ENCODE measurements at regions not wholly inside any gene's neighbourhood (a gene's known extent, or its start where the extent isn't known, plus 50 kb on each side); places are given as distances from the start of the nearest gene placed in this dataset.

DNA sequence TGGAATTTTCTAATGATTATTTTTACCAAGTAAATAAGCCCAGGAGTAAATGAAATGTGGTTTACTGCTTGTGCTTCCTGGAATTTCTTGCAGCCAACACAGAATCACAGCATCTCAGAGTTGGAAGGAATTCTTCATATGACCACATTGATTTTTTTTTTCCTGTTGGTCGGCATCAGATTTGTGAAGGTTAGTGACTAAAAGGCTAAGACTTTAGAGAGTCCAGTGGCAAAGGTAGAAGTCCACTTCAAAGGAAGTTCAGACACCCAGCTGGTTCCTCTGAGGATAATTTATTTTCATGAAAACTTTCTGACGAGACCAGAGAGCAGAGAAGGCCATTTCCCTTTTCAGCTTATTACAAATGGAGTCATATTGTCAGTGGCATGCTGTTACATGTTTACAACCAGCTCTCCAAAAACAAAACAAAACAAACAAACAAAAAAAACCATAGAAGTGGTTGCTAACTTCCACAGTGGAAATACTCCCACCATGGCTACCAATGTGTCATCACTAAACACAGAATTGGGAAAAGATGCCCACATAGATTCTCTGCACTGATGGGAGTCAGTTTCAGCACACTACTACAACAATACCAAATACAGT lies 77.2 kb upstream of the CDC42BPA start:
- no peaks in the 10 kb centered on the region for H3K27me3 ChIP-seq (ENCODE audit: insufficient read depth, low read length, poor library complexity, severe bottlenecking)
- no peak overlapping the region for H3K4me2 ChIP-seq (ENCODE audit: low read depth, low read length, poor library complexity, severe bottlenecking)
- H3F3A ChIP-seq (ENCODE audit: low read depth) = no peaks in the 10 kb centered on the region
- TF ChIP-seq EZH2phosphoT487 (IDR thresholded peaks at IDR 0.05; ENCODE audit: borderline replicate concordance) = no peak
- TF ChIP-seq, protein P1, sequence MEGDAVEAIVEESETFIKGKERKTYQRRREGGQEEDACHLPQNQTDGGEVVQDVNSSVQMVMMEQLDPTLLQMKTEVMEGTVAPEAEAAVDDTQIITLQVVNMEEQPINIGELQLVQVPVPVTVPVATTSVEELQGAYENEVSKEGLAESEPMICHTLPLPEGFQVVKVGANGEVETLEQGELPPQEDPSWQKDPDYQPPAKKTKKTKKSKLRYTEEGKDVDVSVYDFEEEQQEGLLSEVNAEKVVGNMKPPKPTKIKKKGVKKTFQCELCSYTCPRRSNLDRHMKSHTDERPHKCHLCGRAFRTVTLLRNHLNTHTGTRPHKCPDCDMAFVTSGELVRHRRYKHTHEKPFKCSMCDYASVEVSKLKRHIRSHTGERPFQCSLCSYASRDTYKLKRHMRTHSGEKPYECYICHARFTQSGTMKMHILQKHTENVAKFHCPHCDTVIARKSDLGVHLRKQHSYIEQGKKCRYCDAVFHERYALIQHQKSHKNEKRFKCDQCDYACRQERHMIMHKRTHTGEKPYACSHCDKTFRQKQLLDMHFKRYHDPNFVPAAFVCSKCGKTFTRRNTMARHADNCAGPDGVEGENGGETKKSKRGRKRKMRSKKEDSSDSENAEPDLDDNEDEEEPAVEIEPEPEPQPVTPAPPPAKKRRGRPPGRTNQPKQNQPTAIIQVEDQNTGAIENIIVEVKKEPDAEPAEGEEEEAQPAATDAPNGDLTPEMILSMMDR (conservative IDR thresholded peaks at IDR 0.05; ENCODE audit: low read length) = no peak
- H4K20me1 ChIP-seq (ENCODE audit: insufficient read depth, low read length, poor library complexity, severe bottlenecking) = no peaks in the 10 kb centered on the region
- H3K4me3 ChIP-seq (ENCODE audit: low read length, poor library complexity, severe bottlenecking) = no peak overlapping the region
- no peaks in the 10 kb centered on the region for H3K9me3 ChIP-seq (ENCODE audit: insufficient read depth, low read depth, low read length)
- H2AFZ ChIP-seq (ENCODE audit: low read length) = no peak overlapping the region
- no peaks in the 10 kb centered on the region for H3K36me3 ChIP-seq (ENCODE audit: insufficient read depth, low read length)
- no peaks in the 10 kb centered on the region for H3K79me2 ChIP-seq (ENCODE audit: insufficient read depth, low read length)
- no peak overlapping the region for H3K9ac ChIP-seq (ENCODE audit: low read depth, low read length, poor library complexity, severe bottlenecking)
- H3K9me2 ChIP-seq (replicated peaks; ENCODE audit: low read depth, low read length) = no peaks in the 10 kb centered on the region
- no peaks in the 10 kb centered on the region for H3K4me1 ChIP-seq (ENCODE audit: insufficient read depth, low read length, poor library complexity, severe bottlenecking)

DNA sequence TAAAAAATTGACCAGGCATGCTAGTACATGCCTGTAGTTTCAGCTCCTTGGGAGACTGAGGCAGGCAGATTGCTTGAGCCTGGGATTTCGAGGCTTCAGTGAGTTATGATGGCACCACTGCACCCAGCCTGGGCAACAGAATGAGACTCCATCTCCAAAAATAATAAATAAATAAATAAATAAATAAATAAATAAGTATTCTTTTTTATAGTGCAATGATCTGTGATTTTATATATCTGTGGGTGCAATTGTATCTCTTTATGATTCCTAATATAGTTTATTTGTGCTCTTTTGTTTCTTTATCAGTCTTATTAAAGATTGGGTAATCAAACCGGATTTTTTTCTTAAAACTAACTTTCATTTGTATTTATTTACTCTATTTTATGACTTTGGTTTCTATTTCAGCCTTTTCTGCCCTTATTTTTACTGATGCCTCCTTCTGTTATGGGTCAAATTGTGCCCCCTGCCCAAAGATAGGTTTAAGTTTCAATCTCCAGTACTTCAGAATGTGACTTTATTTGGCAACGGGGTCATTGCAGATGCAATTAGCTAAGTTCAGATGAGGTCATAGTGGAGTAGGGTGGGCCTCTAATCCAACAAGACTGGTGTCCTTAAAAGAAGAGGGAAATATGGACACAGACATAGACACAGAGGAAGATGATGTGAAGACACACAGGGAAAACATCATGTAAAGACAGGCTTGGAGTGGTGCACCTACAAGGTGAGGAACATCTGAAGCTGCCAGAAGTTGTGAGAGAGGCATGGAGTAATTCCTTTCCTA lies 74.9 kb upstream of the CDC42BPA start:
- Histone ChIP-seq H3K9ac (ENCODE audit: low read depth, low read length, poor library complexity, severe bottlenecking) (no peak overlapping the region), H3K4me1 (ENCODE audit: insufficient read depth, low read length, poor library complexity, severe bottlenecking) (no peaks in the 10 kb centered on the region), H2AFZ (ENCODE audit: low read length) (no peak overlapping the region)

GRCh38 chr1:227391879-227392278 lies 73.6 kb upstream of the CDC42BPA start:
- no peaks in the 10 kb centered on the region for H3F3A ChIP-seq (ENCODE audit: low read depth)
- no peaks in the 10 kb centered on the region for H4K20me1 ChIP-seq (ENCODE audit: insufficient read depth, low read length, poor library complexity, severe bottlenecking)
- H3K79me2 ChIP-seq (ENCODE audit: insufficient read depth, low read length) = no peaks in the 10 kb centered on the region
- H3K9me2 ChIP-seq (replicated peaks; ENCODE audit: low read depth, low read length) = no peaks in the 10 kb centered on the region
- no peak overlapping the region for H3K4me2 ChIP-seq (ENCODE audit: low read depth, low read length, poor library complexity, severe bottlenecking)
- H3K4me3 ChIP-seq (ENCODE audit: low read length, poor library complexity, severe bottlenecking) = no peak overlapping the region
- no peaks in the 10 kb centered on the region for H3K36me3 ChIP-seq (ENCODE audit: insufficient read depth, low read length)
- no peak overlapping the region for H2AFZ ChIP-seq (ENCODE audit: low read length)
- no peaks in the 10 kb centered on the region for H3K9me3 ChIP-seq (ENCODE audit: insufficient read depth, low read depth, low read length)
- H3K27me3 ChIP-seq (ENCODE audit: insufficient read depth, low read length, poor library complexity, severe bottlenecking) = no peaks in the 10 kb centered on the region
- no peaks in the 10 kb centered on the region for H3K4me1 ChIP-seq (ENCODE audit: insufficient read depth, low read length, poor library complexity, severe bottlenecking)
- no peak for TF ChIP-seq EZH2phosphoT487 (IDR thresholded peaks at IDR 0.05; ENCODE audit: borderline replicate concordance)
- TF ChIP-seq, protein P1 (conservative IDR thresholded peaks at IDR 0.05; ENCODE audit: low read length) = no peak
- H3K9ac ChIP-seq (ENCODE audit: low read depth, low read length, poor library complexity, severe bottlenecking) = no peak overlapping the region

More for the DNA sequence above, 74.9 kb upstream of the CDC42BPA start:
- Histone ChIP-seq H3K9me3 (ENCODE audit: insufficient read depth, low read depth, low read length) (no peaks in the 10 kb centered on the region), H3K27me3 (ENCODE audit: insufficient read depth, low read length, poor library complexity, severe bottlenecking) (no peaks in the 10 kb centered on the region), H3K36me3 (ENCODE audit: insufficient read depth, low read length) (no peaks in the 10 kb centered on the region), H4K20me1 (ENCODE audit: insufficient read depth, low read length, poor library complexity, severe bottlenecking) (no peaks in the 10 kb centered on the region), H3K4me3 (ENCODE audit: low read length, poor library complexity, severe bottlenecking) (no peak overlapping the region), H3F3A (ENCODE audit: low read depth) (no peaks in the 10 kb centered on the region), H3K79me2 (ENCODE audit: insufficient read depth, low read length) (no peaks in the 10 kb centered on the region), H3K9me2 (replicated peaks; ENCODE audit: low read depth, low read length) (no peaks in the 10 kb centered on the region), H3K4me2 (ENCODE audit: low read depth, low read length, poor library complexity, severe bottlenecking) (no peak overlapping the region)
- TF ChIP-seq EZH2phosphoT487 (IDR thresholded peaks at IDR 0.05; ENCODE audit: borderline replicate concordance) = no peak
- TF ChIP-seq, protein P1 (conservative IDR thresholded peaks at IDR 0.05; ENCODE audit: low read length) = no peak

Data from Loucy (cell line).